ENCODE measurements at regions not wholly inside any gene's neighbourhood (a gene's known extent, or its start where the extent isn't known, plus 50 kb on each side); places are given as distances from the start of the nearest gene placed in this dataset.
"Not testable (repeated sequence)": the region's sequence is repeated elsewhere in the genome, so short reads cannot be mapped to it uniquely, and the experiment has no call there.

DNA sequence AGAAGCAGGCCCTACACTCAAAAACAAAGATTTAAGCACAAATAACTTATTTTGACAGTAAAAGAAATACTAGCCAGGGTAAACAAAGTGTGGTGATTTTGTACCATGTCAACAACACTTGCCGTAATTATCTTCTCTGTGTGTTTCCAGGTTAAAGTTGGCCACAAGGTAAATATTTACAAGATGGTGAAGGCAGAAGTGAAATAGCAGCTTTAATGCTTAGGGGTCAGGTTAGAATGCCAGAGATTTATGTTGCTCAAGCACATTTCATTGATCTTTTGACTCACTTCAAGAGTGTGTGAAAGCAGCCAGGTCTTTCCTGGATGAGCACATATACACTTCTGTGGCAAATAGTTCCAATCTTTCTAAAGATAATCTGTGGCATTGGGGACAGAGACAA lies 270.2 kb upstream of the LUZP2 start:
- DNase-seq, result no peak

GRCh38 chr11:24233041-24233440 lies 263.8 kb upstream of the LUZP2 start:
- DNase-seq, result no peak

DNA sequence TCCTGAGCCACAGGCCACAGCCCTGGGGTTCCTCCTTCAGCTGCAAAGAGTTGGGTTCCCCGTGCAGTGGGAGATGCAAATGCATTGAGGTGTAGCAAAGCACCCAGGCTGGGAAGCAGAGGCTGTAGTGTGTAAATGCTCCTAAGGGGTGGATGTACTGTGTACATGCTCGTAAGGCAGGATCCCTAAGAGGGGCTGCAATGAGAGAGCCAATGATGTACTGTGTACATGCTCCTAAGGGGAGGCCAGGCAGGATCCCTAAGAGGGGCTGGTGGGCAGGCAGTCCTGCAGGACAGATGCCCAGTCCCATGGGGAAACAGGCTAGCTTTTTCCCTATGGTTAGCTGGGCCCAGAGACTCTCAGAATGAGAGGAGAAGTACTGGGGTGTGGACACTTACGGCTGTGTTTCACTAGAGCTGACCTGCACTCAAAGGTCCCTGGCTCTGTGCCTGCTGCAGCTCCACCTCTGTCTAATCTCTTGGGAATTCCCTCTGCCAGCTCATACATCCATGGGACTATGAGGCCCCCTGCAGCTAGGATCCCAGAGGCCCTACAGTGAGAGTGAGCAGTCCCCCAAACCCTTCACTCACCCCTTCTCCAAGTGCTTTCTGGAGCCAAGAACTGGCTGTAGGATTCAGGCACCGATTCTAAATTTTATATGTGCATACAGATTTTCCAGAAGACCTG lies 261.9 kb upstream of the LUZP2 start:
- no peak for DNase-seq

GRCh38 chr11:24238771-24239645 lies 257.8 kb upstream of the LUZP2 start:
- DNase-seq, result no peak

DNA sequence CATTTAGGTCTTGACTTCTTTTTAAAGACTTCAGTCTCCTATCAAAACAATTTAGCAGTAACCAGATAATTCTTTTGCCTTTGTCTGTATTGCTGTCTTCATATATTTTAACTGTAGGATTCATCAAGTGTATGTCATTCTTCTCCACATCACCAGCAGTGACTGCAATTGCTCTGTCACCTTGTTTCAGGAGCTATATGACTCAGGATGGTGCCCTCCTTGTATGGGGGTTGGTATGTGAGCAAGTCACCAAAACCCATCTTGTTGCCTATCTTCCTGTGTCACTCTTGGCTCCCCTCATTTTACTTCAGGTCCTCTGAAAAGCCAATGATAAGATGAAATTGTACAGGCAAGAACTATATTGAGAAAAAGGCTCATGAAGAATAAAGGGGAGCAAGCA lies 256.9 kb upstream of the LUZP2 start:
- no peak for DNase-seq

DNA sequence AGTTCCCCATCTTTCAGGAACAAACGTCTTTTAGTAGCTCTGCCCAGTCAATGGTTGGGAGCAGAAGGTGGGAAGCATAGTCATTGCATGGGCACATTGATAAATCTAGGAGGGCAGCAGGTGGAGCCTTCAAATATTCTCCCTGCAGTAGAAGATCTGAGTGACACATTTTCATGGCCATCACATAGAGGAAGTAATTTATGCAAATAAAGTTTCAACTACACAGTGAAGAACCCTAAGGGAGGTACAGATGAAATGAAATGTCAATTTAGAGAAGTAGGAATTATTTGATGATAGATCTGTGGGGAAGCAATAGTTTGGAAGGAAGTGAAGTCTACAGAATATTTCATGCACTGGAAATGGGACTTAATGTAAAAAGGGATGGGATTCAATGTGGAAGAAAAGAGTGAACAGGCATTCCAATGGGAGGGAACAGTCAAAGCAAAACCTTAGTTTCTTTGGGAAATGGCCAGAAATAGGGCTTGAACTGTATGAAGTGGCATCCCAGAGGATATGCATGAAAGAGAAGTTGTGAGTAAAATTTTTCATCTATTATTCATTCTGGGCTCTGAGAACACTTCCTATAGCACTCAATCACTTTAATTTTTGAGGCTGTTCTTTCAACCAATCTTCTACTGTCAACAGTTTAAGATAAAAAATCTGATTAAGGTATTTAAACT lies 256.2 kb upstream of the LUZP2 start:
- DNase-seq, result no peak

DNA sequence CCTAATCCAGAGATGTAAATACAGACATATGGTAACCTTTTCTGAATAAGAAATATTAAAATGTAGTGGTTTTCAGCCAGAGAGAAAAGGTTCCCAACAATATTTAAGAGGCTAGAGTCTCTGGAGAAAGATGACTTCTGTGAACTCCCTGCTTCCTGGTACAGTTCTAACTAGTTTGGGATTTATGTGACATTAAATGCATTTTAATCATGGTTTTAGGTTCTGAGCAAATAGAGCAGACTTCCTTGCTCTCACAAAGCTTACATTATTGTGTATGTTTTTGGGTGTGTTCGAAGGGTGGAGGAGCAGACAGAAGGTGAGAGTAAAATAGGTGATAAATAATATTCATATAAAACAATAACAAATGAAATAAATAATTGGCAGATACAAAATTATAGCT lies 250.1 kb upstream of the LUZP2 start:
- no peak for DNase-seq

- DNase-seq, result no peak
Observed at GRCh38 chr11:24247846-24248245, 249.0 kb upstream of the LUZP2 start.

DNA sequence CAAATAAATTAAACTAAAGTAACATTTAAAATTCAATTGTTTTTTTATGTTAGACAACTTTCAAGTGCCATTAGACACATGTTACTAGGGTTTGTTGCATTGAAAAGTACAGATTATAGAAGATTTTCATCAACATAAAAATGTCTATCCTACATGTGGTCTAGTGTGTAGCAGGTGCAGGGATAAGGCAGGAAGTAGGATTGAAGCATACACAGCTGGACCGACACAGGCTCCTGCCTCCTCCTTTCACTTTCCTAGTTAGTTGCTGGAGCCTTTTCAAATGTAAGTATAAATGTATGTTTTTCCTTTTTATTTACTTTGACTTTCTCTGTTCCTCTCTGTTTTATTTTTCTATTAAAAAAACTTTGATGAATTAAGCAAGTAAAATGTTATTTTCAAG lies 246.9 kb upstream of the LUZP2 start:
- DNase-seq, result no peak

GRCh38 chr11:24253237-24253760 lies 243.6 kb upstream of the LUZP2 start:
- no peak for DNase-seq

- no peak for DNase-seq
Observed at GRCh38 chr11:24264868-24265267, 232.0 kb upstream of the LUZP2 start.

- DNase-seq, result no peak
Observed at GRCh38 chr11:24267014-24267413, 229.8 kb upstream of the LUZP2 start.

GRCh38 chr11:24271798-24272197 lies 225.1 kb upstream of the LUZP2 start:
- DNase-seq, result no peak

DNA sequence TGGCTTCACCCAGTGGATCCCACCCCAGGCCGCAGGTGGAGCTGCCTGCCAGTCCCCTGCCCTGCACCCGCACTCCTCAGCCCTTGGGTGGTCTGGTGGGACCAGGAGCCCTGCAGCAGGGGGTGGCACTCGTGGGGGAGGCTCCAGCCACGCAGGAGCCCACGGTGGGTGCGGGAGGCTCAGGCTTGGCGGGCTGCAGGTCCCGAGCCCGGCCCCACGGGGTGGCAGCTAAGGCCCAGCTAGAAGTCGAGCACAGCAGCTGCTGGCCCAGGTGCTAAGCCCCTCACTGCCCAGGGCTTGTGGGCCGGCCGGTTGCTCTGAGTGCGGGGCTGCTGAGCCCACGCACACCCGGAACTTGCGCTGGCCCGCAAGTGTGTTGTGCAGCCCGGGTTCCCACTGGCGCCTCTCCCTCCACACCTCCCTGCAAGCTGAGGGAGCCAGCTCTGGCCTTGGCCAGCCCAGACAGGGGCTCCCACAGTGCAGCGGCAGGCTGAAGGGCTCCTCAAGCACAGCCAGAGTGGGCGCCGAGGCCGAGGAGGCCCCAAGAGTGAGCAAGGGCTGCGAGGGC lies 222.6 kb upstream of the LUZP2 start:
- DNase-seq, result not testable (repeated sequence)

- no peak for DNase-seq
Observed at GRCh38 chr11:24286238-24286637, 210.6 kb upstream of the LUZP2 start.

GRCh38 chr11:24289301-24289700 lies 207.6 kb upstream of the LUZP2 start:
- no peak for DNase-seq

- no peak for DNase-seq
Observed at GRCh38 chr11:24293964-24294363, 202.9 kb upstream of the LUZP2 start.

DNA sequence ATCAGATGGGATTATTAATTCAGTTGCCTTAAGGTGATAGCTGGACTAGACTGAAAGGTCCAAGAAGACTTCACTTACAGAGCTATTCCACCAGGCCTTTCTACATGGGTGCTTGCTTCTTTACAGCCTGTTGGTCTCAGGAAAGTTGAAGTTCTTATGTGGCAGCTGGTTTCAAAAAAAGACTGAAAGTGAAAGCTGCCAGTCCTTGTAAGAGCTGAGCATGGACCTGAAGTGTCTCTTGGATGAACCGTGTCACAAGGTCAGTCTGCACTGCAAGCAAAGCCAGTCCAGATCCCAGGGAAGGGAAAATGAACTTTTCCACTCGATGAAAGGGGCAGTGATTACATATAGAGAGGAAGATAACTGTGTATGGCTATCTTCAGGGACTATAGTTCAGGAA lies 201.5 kb upstream of the LUZP2 start:
- DNase-seq, result no peak

DNA sequence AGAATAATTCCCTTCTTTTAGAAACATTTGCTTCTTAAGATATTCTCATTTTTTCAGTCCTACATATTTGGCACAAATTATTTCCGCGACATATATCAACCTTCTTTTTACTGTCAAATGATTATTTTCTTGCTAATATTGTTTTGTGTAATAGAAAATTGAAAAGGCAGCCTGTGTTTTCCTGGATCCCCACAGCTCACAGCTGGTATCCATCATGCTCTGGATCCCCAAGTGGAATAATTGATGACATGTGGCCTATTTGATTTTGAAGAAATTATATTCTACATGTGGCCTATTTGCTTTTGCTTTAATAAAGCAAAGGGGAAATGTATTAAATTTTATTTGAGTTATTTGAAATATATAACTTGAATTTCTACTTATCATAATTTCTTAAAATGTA lies 199.4 kb upstream of the LUZP2 start:
- DNase-seq, result no peak

GRCh38 chr11:24298146-24298545 lies 198.7 kb upstream of the LUZP2 start:
- DNase-seq, result no peak

GRCh38 chr11:24311974-24312373 lies 184.9 kb upstream of the LUZP2 start:
- DNase-seq, result no peak

DNA sequence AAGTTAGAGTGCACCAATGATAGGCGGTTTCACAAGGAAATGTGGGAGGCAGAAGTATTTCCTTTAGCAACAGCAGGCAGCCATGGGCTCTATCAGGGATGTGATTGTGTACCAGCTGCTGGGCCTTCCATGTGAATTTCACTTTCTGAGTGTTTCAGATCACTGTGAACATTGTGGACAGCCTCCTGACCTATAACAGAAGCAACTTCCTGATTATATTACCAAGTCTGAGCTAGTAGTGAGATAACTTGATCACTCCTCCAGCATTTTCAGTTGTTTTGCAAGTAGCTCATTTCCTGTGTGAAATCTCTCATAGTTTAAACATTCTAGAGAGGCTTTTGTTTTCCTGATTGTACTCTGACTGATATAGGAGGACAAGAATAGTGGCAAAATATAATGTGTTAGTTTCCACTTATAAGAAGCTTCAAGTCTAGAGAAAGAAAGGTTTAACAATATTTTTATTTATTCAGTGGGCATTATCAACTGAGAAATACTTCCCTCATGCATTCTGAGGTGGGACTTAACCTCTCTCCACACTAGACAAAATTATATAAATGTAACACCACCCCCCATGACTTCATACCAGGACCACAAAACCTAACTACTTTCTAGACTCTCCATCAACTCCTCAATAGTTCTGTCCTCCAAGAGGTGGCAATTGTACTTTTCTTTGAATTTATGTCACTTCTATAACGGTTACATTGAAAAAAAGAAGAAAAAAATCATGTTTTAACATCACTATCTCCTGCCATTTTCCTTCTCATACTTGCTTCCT lies 184.2 kb upstream of the LUZP2 start:
- no peak for DNase-seq

GRCh38 chr11:24321229-24321628 lies 175.6 kb upstream of the LUZP2 start:
- DNase-seq, result no peak

Measured in hematopoietic multipotent progenitor cell treated with erythropoietin and hydrocortisone succinate and interleukin-3 and kit ligand, for 4 days (in vitro differentiated cells).